T47D (cell line): ENCODE measurements at regions not wholly inside any gene's neighbourhood (a gene's known extent, or its start where the extent isn't known, plus 50 kb on each side); places are given as distances from the start of the nearest gene placed in this dataset.

ENCODE experiments used
- DNase-seq, 2 experiments: peaks; one replicate each; pipeline versions ENCODE4 v3.0.0 to v3.0.0-alpha.2; 2011 to 2012; ENCODE audit warnings: low read depth in 1 of 2, low spot score in 1 of 2
- JUND ChIP-seq: IDR thresholded peaks from 2 replicates; pipeline ENCODE4 v1.6.1; 2012; ENCODE audit warnings: low read depth
- in situ Hi-C: cut with HindIII; loops from 2 replicates; pipeline ENCODE4 v1.10.0; 2016; ENCODE audit warnings: low sequenced_read_pairs, low pct_unique_long_range_greater_than_20kb

DNA sequence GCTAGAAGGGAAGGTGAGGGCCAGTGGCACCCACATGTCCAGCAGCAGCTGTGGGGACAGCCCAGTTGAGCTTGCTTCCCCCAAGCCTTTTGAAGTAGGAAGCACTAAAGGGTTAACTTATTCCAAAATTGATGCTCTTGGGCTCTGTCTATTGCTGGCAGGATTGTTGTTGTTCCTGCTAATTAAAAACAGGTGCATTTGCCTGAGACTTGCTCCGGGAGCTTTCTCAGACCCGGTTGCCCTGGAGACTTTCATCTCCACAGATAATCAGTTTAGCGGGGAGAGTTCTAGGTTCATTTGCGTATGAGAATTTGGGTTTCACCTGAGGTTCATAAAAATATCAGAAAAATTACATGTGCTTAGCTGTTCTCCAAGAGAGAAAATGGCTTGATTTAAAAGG, 277.3 kb downstream of the LRATD1 start:
- no peak for DNase-seq
- in situ Hi-C loops: no loop called here
- no peak for TF ChIP-seq JUND

DNA sequence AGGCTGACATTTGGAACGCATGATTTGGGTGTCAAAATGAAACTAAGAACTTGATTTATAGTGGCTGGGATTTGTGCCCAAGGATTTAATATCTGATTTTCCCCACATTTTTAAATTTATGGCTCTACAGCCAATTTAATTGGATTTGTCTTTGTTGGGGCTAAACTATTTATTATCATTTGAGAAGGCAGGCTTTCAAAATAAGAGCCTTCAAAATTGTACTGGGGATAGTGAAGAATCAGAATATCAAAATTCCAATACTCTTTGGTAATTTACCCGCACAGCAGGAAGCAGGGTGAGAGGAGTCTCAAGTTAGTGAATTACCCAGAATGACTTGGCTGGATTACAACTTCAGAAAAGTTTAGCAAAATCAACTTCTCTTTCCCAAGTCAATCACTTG, 278.1 kb downstream of the LRATD1 start:
- in situ Hi-C loops: no loop called here
- DNase-seq: no peak
- no peak for TF ChIP-seq JUND

DNA sequence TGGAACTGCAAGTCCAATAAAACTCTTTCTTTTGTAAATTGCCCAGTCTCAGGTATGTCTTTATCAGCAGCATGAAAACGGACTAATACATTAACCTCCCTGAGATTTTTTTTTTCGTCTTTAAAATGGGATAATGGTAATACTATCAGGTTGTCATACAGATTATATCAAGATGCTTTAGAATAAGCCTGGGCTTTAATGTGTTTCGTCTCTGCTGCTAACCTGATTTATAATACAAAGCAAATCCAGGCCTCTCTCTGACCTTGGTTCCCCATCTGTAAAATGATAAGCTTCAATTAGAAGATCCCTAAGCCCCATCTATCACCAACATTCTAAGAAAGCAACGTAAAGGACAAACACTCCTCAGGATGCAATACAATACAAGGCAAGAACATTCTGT, 283.5 kb downstream of the LRATD1 start:
- no peak for DNase-seq
- in situ Hi-C loops: no loop called here
- TF ChIP-seq JUND: no peak

DNA sequence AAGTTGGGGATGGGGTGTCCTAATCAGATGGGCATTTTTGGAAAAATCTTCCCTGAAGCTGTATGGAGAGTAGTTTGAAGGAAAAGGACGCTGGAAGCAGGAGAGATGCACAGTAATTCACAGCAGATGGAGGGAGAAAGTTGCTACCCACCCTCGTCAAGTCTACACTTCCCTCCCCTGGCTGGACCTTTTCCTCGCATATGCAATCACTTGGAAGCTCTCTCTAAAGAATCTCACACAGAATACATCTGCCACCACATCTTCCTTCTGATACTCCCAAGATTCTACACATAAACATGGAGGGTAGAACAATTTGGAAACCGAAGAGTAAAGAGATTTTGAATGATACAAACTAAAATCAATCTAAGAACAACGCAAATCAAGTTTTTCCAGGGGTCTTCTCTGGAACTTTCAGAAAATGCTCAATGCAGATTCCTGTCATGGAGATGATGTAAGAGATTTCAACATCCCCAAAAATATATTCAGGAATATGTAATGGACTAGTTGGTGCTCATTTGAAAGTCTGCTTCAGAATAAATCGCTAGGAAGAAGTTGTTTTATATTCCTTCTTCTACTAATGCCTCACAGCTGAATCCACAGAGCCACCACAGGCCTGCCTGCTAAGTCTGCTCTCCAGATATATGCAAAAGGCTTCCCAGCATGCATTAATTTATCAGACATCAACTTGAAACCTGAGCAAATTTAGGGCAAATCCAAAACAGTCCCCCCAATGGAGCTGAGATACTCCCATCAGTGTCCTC, 291.5 kb downstream of the LRATD1 start:
- DNase-seq: no peak
- in situ Hi-C loops: no loop called here
- TF ChIP-seq JUND: no peak

DNA sequence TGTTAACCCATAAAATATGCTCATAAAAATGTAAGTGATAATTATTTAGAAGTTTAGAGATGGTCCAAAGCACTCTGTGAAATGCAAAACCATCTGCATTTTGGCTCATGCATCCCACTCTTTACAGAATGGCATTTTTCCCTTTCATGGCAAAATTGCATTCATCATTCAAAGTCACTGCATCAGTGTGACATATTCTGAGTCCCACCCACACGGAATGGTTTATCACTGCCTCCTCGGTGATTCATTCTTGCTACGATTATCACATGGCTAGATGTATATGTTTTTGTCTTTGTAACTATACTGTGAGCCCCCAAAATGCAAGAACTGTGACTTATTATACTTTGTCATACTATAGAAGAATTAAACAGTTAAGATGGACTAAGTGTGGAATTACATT, 293.0 kb downstream of the LRATD1 start:
- TF ChIP-seq JUND: no peak
- DNase-seq: no peak
- in situ Hi-C loops: no loop called here

DNA sequence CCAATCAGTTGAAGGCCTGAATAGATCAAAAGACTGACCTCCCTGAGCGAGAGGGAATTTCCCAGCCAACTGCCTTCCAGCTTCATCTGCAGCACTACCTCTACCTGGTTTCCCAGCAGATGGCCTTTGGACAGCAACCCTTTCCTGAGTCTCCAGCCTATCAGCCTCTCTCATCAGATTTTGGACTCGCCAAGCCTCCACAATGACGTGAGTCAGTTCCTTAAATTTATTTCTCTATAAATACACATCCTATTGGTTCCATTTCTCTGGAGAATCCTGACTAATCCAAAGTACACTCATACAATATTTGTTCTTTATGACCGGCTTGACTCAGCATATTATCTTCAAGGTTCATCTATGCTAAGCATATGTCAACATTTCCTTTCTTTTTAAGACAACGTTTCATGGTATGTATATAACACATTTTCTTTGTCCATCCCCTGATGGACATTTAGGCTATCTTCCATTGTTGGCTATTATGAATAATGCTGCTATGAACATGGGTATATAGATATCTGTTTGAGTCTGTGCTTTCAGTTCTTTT, 294.6 kb downstream of the LRATD1 start:
- in situ Hi-C loops: no loop called here
- DNase-seq: peak in 1 of 2 experiments; percentile 57
- TF ChIP-seq JUND: no peak

DNA sequence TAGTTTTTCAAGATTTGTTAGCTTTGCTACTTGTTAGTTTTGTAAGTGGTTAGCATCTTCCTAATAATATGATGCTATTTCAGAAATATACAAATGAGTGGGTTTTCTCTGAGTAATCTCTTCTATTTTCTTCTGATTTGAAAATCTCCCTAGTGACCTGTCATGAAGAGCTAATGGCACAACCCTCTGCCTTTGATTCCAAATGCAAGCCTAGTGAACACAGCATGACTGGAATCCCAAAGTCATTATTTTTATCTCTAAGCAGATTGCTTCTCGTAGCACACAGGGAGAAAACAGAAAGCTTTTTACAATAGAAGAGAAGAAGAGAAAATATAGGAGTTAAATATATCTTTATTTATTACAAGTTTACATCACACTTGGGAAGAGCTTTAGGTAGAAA, 295.5 kb downstream of the LRATD1 start:
- DNase-seq: no peak
- in situ Hi-C loops: no loop called here
- no peak for TF ChIP-seq JUND

DNA sequence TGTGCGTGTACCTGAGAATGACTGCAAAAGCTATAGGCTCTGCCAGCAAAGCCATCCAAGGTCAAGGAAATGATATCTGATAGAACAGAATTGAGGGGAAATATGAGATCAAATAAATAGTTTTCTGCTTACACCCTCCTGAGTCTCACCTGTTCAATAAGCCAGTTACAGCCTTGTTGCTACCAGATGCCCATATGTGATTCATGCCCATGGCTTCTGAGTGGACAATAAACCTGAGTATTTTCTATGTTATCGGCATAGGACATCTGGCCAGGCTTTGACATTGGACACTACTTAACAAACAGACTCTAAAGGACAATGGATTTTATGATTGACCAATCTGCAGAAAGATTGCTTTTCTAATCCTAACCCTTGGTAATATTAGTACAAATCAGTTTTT, 297.9 kb downstream of the LRATD1 start:
- no peak for TF ChIP-seq JUND
- in situ Hi-C loops: no loop called here
- DNase-seq: no peak

DNA sequence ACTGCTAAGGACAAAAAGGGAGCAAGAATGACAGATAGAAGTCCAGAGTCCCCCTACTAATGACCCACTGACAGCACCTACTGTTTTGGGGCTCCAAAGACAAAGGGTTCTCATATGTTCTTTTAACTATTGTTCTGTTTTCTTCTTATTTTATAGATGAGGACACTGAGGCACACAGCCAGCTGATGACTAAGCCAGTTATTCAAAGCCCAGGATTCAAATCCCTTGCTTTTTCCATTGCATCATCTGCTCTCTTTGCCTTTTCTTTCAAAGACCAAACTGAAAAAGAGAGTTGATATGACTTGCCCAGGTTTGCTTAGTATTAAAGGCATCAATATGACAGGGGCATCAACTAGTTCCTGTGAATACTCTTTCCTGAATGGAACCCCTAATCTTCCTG, 299.8 kb downstream of the LRATD1 start:
- TF ChIP-seq JUND: no peak
- in situ Hi-C loops: no loop called here
- no peak for DNase-seq

DNA sequence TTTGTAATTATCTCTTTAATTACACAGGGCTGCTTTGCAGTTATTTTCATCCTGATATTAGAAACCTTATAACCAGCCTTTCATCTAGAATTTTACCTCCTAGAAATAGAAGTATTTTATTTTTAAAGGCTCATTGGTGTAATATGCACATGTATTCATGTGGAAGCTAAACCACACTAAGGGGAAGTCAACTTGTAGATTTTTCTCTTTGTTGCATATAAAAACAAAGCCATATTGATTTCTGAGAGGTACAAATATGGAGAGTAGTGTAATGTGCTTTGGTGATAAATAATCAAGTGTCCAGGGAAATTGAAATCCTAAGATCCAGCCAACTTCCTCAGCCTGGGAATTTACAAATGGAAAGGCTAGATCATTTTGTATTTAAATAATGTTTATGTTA, 301.2 kb downstream of the LRATD1 start:
- DNase-seq: no peak
- in situ Hi-C loops: no loop called here
- TF ChIP-seq JUND: no peak

DNA sequence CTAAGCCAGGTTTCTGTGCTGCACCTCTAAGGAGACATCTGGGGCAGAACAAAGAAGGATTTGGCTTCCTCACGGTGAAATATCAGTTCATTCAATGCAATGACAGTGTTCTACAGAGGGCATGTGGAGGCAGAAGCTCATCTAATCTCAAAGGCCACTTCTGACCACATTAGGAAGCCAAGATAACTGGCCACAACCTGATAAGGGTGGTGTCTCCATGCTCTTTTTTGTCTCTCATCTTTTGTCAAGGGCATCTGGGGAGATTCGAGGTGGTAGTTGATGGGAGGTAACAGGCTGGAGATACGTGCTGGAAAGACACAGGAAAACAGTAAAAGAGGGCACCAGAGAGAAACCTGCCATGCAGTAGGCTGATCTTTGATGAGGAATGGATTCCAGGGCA, 303.9 kb downstream of the LRATD1 start:
- in situ Hi-C loops: no loop called here
- no peak for TF ChIP-seq JUND
- DNase-seq: no peak

DNA sequence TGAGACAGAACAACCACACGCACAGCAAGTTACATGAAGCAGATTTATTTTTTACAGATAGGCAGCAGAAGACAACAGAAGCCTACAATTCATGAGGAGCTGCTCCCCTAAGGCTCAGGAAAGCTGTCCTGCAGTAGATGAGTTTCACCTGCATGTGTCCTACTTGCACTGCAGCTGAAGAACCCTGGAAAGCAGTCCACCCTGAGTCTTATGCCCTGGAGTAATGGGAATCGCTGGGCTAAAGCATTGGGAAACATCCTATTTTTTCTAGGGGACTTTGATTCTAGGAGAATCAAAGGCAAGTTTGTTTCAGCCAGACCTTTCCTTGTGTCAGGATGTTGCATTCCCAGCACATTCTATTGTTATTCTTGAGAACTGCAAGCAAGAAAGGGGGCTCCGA, 304.8 kb downstream of the LRATD1 start:
- no peak for TF ChIP-seq JUND
- no peak for DNase-seq
- in situ Hi-C loops: no loop called here

DNA sequence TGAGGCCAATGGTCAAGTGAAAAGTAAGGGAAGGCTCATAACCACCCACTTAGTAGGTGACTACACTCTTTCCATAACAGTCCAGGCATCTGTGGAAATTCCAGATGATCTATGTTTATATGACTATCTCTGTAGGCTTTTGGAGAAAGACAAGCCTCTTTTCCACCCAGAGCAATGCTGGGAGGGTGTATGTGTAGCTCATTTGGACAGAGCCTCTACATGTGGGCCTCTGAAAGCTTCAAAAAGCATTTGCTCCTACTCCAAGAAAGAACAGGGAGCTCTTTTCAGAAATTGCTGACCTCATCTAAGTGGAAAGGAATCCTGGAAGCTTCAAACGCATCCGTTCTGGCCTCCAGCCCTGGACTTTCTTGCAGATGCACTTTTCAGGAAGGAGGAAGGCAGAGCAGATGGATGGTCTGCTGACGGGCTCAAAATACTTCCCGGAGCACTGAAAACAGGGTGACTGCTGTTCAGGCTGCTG, 308.7 kb downstream of the LRATD1 start:
- TF ChIP-seq JUND: no peak
- in situ Hi-C loops: no loop called here
- DNase-seq: no peak

DNA sequence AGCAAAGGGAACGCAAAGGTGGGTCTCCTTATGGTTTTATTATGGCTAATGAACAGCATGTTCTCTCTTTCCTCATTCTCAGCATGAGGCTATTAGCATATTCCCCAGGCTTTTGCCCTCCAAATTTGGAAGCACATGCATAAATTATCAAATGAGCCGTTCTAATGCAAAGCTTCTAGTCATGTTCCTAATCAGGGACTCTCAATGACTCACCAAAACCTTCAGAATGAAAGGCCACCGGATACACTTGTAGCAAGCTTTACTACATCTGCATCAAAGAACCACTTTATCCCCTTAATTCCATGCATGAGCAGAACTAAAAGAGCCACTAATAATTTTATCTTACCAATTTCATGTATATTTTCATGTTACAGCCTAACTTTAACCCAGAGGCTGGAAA, 310.5 kb downstream of the LRATD1 start:
- TF ChIP-seq JUND: no peak
- DNase-seq: no peak
- in situ Hi-C loops: no loop called here
